Keratinocyte (primary cell): ENCODE measurements at regions not wholly inside any gene's neighbourhood (a gene's known extent, or its start where the extent isn't known, plus 50 kb on each side); places are given as distances from the start of the nearest gene placed in this dataset.

ENCODE experiments used
- DNase-seq: peaks from one replicate; pipeline ENCODE4 v3.0.0-alpha.2; 2011; ENCODE audit warnings: low read depth, missing footprints, low spot score
- FAIRE-seq: peaks from 2 replicates; lab custom pipeline; 2011; peaks lifted over from hg19 to GRCh38; lab: Jason Lieb, UNC
- H2AFZ ChIP-seq: 2 replicates; pipeline ENCODE4 v1.6.0; 2012; ENCODE audit warnings: low read length, control low read depth, inconsistent platforms; ENCODE audit not compliant: control insufficient read depth
- H3K27ac ChIP-seq: 2 replicates; pipeline ENCODE4 v1.5.1; 2011; ENCODE audit warnings: low read length; ENCODE audit not compliant: control insufficient read depth, insufficient read depth
- H3K27me3 ChIP-seq: 3 replicates; pipeline ENCODE4 v1.6.0; 2011; ENCODE audit warnings: low read length; ENCODE audit not compliant: control insufficient read depth, insufficient read depth; ENCODE audit errors: extremely low read depth
- H3K36me3 ChIP-seq, 2 experiments: 2 replicates in 1 of 2; 3 replicates in 1 of 2; pipeline ENCODE4 v1.5.1; 2011; ENCODE audit warnings: low read length in 2 of 2, mild to moderate bottlenecking in 1 of 2; ENCODE audit not compliant: control insufficient read depth in 2 of 2, insufficient read depth in 2 of 2; ENCODE audit errors: extremely low read depth in 1 of 2
- H3K4me1 ChIP-seq: 3 replicates; pipeline ENCODE4 v1.5.1; 2011; ENCODE audit warnings: low read length; ENCODE audit not compliant: control insufficient read depth, insufficient read depth; ENCODE audit errors: extremely low read depth
- H3K4me2 ChIP-seq: 3 replicates; pipeline ENCODE4 v1.6.0; 2011; ENCODE audit warnings: low read depth, low read length; ENCODE audit not compliant: control insufficient read depth, insufficient read depth; ENCODE audit errors: extremely low read depth
- H3K4me3 ChIP-seq, 3 experiments: fragments of 200-600 bp in 1 of 3; sonication (generic) in 1 of 3; 2 replicates in 2 of 3; 3 replicates in 1 of 3; pipeline ENCODE4 v1.5.1; 2011 to 2016; ENCODE audit warnings: low read length in 3 of 3, mild to moderate bottlenecking in 3 of 3, control low read depth in 2 of 3, inconsistent platforms in 1 of 3, low read depth in 1 of 3, mixed read lengths in 1 of 3, mixed run types in 1 of 3, moderate library complexity in 1 of 3; ENCODE audit not compliant: control insufficient read depth in 2 of 3, insufficient read depth in 2 of 3; ENCODE audit errors: extremely low read depth in 1 of 3
- H3K79me2 ChIP-seq: 2 replicates; pipeline ENCODE4 v1.6.0; 2012; ENCODE audit warnings: low read length; ENCODE audit not compliant: control insufficient read depth, insufficient read depth
- H3K9ac ChIP-seq: 3 replicates; pipeline ENCODE4 v1.6.0; 2011; ENCODE audit warnings: low read length; ENCODE audit not compliant: control insufficient read depth, insufficient read depth; ENCODE audit errors: extremely low read depth
- H3K9me1 ChIP-seq: 3 replicates; pipeline ENCODE4 v1.6.0; 2011; ENCODE audit warnings: low read length; ENCODE audit not compliant: control insufficient read depth, insufficient read depth; ENCODE audit errors: extremely low read depth
- H3K9me3 ChIP-seq: 2 replicates; pipeline ENCODE4 v1.5.1; 2012; ENCODE audit warnings: low read depth, low read length; ENCODE audit not compliant: control insufficient read depth
- H4K20me1 ChIP-seq: 3 replicates; pipeline ENCODE4 v1.6.0; 2011; ENCODE audit warnings: low read length; ENCODE audit not compliant: control insufficient read depth, insufficient read depth; ENCODE audit errors: extremely low read depth
- EZH2 ChIP-seq: IDR thresholded peaks from one replicate; pipeline ENCODE4 v1.6.1; 2012; ENCODE audit warnings: inconsistent platforms, mild to moderate bottlenecking, low read length, moderate library complexity
- dilution Hi-C: fragments of 300-500 bp; cut with MboI; formaldehyde crosslinking; loops from one replicate; pipeline ENCODE4 v1.7.0; 2020; ENCODE audit warnings: low sequenced_read_pairs; ENCODE audit not compliant: extremely low pct_ligation_motif_present
- TF ChIP-seq, protein P1 (sequence below), 3 experiments: IDR thresholded peaks in 1 of 3; conservative IDR thresholded peaks in 1 of 3; optimal IDR thresholded peaks in 1 of 3; 2 replicates in 2 of 3; 3 replicates in 1 of 3; pipeline versions ENCODE3 to v1.5.1; 2011; ENCODE audit warnings: low read length in 3 of 3, mild to moderate bottlenecking in 3 of 3, moderate library complexity in 2 of 3, control low read depth in 1 of 3, inconsistent platforms in 1 of 3; ENCODE audit not compliant: insufficient read depth in 2 of 3; ENCODE audit errors: extremely low read depth in 1 of 3

DNA sequence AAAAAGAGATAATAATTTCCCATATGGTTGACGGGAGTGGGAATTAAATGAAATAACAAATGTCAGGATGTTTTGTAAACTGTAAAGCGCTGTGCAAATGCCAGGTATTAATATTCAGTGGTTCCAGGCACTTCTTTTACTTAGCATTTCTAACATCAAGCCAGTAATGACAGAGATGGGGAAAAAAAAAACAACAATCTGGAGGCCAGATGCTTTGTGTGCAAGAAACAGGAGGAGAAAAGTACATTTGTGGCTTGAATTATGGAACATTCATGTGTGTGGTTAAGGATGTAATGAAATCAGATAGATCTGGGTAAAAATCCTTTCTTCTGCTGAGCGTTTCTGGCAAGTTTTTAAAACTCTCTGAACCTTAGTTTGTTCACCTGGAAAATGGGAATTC lies 509.6 kb downstream of the FUT8 start:
- Histone ChIP-seq H3K36me3 (no peaks in the 10 kb centered on the region), H3K4me3 (no peak overlapping the region), H3K4me1 (no peaks in the 10 kb centered on the region), H3K9ac (no peak overlapping the region), H3K4me2 (no peak overlapping the region), H4K20me1 (no peaks in the 10 kb centered on the region), H3K9me3 (no peaks in the 10 kb centered on the region), H3K79me2 (no peaks in the 10 kb centered on the region), H3K27me3 (peaks cover 3% of the 10 kb centered on the region), H3K27ac (no peak overlapping the region), H3K9me1 (no peaks in the 10 kb centered on the region), H2AFZ (no peak overlapping the region)
- TF ChIP-seq, protein P1, sequence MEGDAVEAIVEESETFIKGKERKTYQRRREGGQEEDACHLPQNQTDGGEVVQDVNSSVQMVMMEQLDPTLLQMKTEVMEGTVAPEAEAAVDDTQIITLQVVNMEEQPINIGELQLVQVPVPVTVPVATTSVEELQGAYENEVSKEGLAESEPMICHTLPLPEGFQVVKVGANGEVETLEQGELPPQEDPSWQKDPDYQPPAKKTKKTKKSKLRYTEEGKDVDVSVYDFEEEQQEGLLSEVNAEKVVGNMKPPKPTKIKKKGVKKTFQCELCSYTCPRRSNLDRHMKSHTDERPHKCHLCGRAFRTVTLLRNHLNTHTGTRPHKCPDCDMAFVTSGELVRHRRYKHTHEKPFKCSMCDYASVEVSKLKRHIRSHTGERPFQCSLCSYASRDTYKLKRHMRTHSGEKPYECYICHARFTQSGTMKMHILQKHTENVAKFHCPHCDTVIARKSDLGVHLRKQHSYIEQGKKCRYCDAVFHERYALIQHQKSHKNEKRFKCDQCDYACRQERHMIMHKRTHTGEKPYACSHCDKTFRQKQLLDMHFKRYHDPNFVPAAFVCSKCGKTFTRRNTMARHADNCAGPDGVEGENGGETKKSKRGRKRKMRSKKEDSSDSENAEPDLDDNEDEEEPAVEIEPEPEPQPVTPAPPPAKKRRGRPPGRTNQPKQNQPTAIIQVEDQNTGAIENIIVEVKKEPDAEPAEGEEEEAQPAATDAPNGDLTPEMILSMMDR (optimal IDR thresholded peaks at IDR 0.05 in 1 of 3, IDR thresholded peaks at IDR 0.05 in 1 of 3, conservative IDR thresholded peaks at IDR 0.05 in 1 of 3; ENCODE audit: extremely low read depth in 1 of 3, insufficient read depth in 2 of 3, low read length in 3 of 3), result no peak
- no peak for DNase-seq
- dilution Hi-C loops, result no loop called here
- FAIRE-seq, result no peak

DNA sequence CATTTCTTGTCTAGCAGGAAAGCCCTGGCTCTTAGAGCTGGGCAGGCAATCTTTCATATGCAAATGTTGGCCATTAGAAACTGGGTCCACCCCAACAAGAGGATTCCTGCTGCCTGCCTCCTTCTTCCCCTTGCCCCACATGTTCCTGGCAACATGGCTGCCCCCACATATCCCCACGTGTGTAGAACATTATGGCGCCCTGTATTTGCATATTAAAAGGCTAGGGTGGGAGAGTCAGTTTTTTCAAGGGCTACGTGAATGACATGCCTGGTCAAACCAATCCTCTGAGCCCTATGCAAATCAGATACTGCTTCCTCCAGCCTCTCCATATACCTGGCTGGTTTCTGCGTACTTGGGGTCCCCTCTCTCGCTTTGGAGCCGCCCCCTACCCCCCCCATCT lies 514.0 kb downstream of the FUT8 start:
- DNase-seq (no peak), FAIRE-seq (no peak)
- Histone ChIP-seq H3K4me2 (no peak overlapping the region), H3K9ac (no peak overlapping the region), H3K9me1 (no peaks in the 10 kb centered on the region), H3K9me3 (no peaks in the 10 kb centered on the region), H3K4me3 (no peak overlapping the region), H3K36me3 (no peaks in the 10 kb centered on the region), H3K4me1 (no peaks in the 10 kb centered on the region), H3K27me3 (peaks cover 17% of the 10 kb centered on the region), H4K20me1 (no peaks in the 10 kb centered on the region), H3K79me2 (no peaks in the 10 kb centered on the region), H3K27ac (no peak overlapping the region), H2AFZ (no peak overlapping the region)
- dilution Hi-C loops, result no loop called here
- TF ChIP-seq, protein P1 (optimal IDR thresholded peaks at IDR 0.05 in 1 of 3, IDR thresholded peaks at IDR 0.05 in 1 of 3, conservative IDR thresholded peaks at IDR 0.05 in 1 of 3; ENCODE audit: extremely low read depth in 1 of 3, insufficient read depth in 2 of 3, low read length in 3 of 3), result no peak
- TF ChIP-seq EZH2, result no peak
